HG02840 (cell line): ENCODE measurements at regions not wholly inside any gene's neighbourhood (a gene's known extent, or its start where the extent isn't known, plus 50 kb on each side); places are given as distances from the start of the nearest gene placed in this dataset.
"Not testable (repeated sequence)": the region's sequence is repeated elsewhere in the genome, so short reads cannot be mapped to it uniquely, and the experiment has no call there.

Experiments used
- ATAC-seq: cut with Tn5 transposase; IDR thresholded peaks from one replicate; pipeline ENCODE4 v1.9.1; 2021; ENCODE audit warnings: mild to moderate bottlenecking, moderate library complexity, moderate number of reproducible peaks; ENCODE audit not compliant: unreplicated experiment, low FRiP score

GRCh38 chr2:64929333-64929732 lies 59.9 kb upstream of the SLC1A4 start:
- no peak for ATAC-seq

GRCh38 chr2:64930258-64930671 lies 58.9 kb upstream of the SLC1A4 start:
- ATAC-seq: no peak

GRCh38 chr2:64931246-64932115 lies 57.7 kb upstream of the SLC1A4 start:
- no peak for ATAC-seq

- no peak for ATAC-seq
These were observed 57.2 kb upstream of the SLC1A4 start for GRCh38 chr2:64932116-64932370.

- ATAC-seq: peak; percentile 82
These were observed 56.6 kb upstream of the SLC1A4 start for GRCh38 chr2:64932371-64933216.

GRCh38 chr2:64934530-64934929 lies 54.7 kb upstream of the SLC1A4 start:
- no peak for ATAC-seq

GRCh38 chr2:64936809-64937208 lies 52.4 kb upstream of the SLC1A4 start:
- no peak for ATAC-seq

- not testable (repeated sequence) for ATAC-seq
These were observed 51.9 kb upstream of the SLC1A4 start for GRCh38 chr2:64937314-64937686.

GRCh38 chr2:64937687-64938491 lies 51.3 kb upstream of the SLC1A4 start:
- ATAC-seq: peak; percentile 36

- no peak for ATAC-seq
These were observed 50.5 kb upstream of the SLC1A4 start for GRCh38 chr2:64938607-64939285.

- peak; percentile 45 for ATAC-seq
These were observed 49.8 kb upstream of the SLC1A4 start for GRCh38 chr2:64939332-64939917.
